GM19395 (cell line): ENCODE measurements at regions not wholly inside any gene's neighbourhood (a gene's known extent, or its start where the extent isn't known, plus 50 kb on each side); places are given as distances from the start of the nearest gene placed in this dataset.
"Not testable (repeated sequence)": the region's sequence is repeated elsewhere in the genome, so short reads cannot be mapped to it uniquely, and the experiment has no call there.

Source experiments
- ATAC-seq: cut with Tn5 transposase; IDR thresholded peaks from one replicate; pipeline ENCODE4 v1.9.1; 2021; ENCODE audit warnings: mild to moderate bottlenecking, moderate library complexity; ENCODE audit not compliant: unreplicated experiment

- no peak for ATAC-seq
Measured at GRCh38 chrX:81348388-81348787, 146.5 kb downstream of the SH3BGRL start.

- no peak for ATAC-seq
Measured at GRCh38 chrX:81354954-81355353, 153.1 kb downstream of the SH3BGRL start.

GRCh38 chrX:81355436-81355835 lies 153.5 kb downstream of the SH3BGRL start:
- ATAC-seq = no peak

GRCh38 chrX:81367291-81367690 lies 165.4 kb downstream of the SH3BGRL start:
- ATAC-seq = no peak

- ATAC-seq = no peak
Measured at GRCh38 chrX:81377329-81377728, 175.4 kb downstream of the SH3BGRL start.

GRCh38 chrX:81378560-81378959 lies 176.7 kb downstream of the SH3BGRL start:
- no peak for ATAC-seq

GRCh38 chrX:81390237-81390636 lies 188.3 kb downstream of the SH3BGRL start:
- ATAC-seq = peak; percentile 93

- ATAC-seq = no peak
Measured at GRCh38 chrX:81392396-81392795, 190.5 kb downstream of the SH3BGRL start.

- ATAC-seq = no peak
Measured at GRCh38 chrX:81405781-81406180, 203.9 kb downstream of the SH3BGRL start.

- ATAC-seq = no peak
Measured at GRCh38 chrX:81411517-81411916, 209.6 kb downstream of the SH3BGRL start.

GRCh38 chrX:81412428-81412827 lies 210.5 kb downstream of the SH3BGRL start:
- no peak for ATAC-seq

- not testable (repeated sequence) for ATAC-seq
Measured at GRCh38 chrX:81412857-81413256, 211.0 kb downstream of the SH3BGRL start.

- no peak for ATAC-seq
Measured at GRCh38 chrX:81414630-81415029, 212.7 kb downstream of the SH3BGRL start.
